ENCODE measurements at regions not wholly inside any gene's neighbourhood (a gene's known extent, or its start where the extent isn't known, plus 50 kb on each side); places are given as distances from the start of the nearest gene placed in this dataset.

GRCh38 chr2:155424518-155424917, 726.0 kb downstream of the KCNJ3 start:
- TF ChIP-seq POLR2AphosphoS5 (IDR thresholded peaks at IDR 0.05; ENCODE audit: borderline replicate concordance, low read depth, low read length) (no peak), EZH2 (IDR thresholded peaks at IDR 0.05) (no peak)
